Panc1 (cell line): ENCODE measurements at regions not wholly inside any gene's neighbourhood (a gene's known extent, or its start where the extent isn't known, plus 50 kb on each side); places are given as distances from the start of the nearest gene placed in this dataset.

Experiments used
- ATAC-seq: fragments of 200-7000 bp; cut with Tn5 transposase; 2 replicates; pipeline ENCODE4 v1.9.1; 2020; ENCODE audit warnings: mild to moderate bottlenecking, moderate library complexity
- BruUV-seq: library from RNA; stranded (reverse); fragments of 400-500 nt; replicated peaks from 2 replicates; lab custom pipeline; 2021; lab: Mats Ljungman, UMichigan
- CTCF ChIA-PET: fragments of 300-600 bp; sonication (Branson Sonifier 250); formaldehyde crosslinking; loops from one replicate; lab custom pipeline; 2022; ENCODE audit warnings: antibody characterized with exemption; lab: Charles Lee
- POLR2A ChIA-PET: fragments of 300-600 bp; sonication (Branson Sonifier 250); formaldehyde crosslinking; loops from one replicate; lab custom pipeline; 2022; ENCODE audit warnings: antibody characterized with exemption; lab: Charles Lee
- DNase-seq: peaks from one replicate; pipeline ENCODE4 v3.0.0-alpha.2; 2010; ENCODE audit warnings: low read depth, low spot score
- H3K27ac ChIP-seq: 2 replicates; pipeline ENCODE4 v1.5.1; 2011; ENCODE audit warnings: mild to moderate bottlenecking, low read length, inconsistent platforms
- H3K27me3 ChIP-seq: fragments of 200-500 bp; sonication (Bioruptor generic); 2 replicates; pipeline ENCODE4 v1.6.0; 2014; ENCODE audit warnings: low read length, inconsistent platforms; ENCODE audit not compliant: control insufficient read depth, insufficient read depth
- H3K36me3 ChIP-seq: fragments of 200-500 bp; sonication (Bioruptor generic); 2 replicates; pipeline ENCODE4 v1.5.1; 2014; ENCODE audit warnings: inconsistent platforms, mild to moderate bottlenecking, low read length, moderate library complexity; ENCODE audit not compliant: control insufficient read depth, insufficient read depth
- H3K4me1 ChIP-seq: 2 replicates; pipeline ENCODE4 v1.5.1; 2011; ENCODE audit warnings: inconsistent platforms, mild to moderate bottlenecking, low read length, moderate library complexity; ENCODE audit not compliant: control insufficient read depth, insufficient read depth
- H3K4me3 ChIP-seq, 2 experiments: 2 replicates each; pipeline ENCODE4 v1.5.1; 2011 to 2012; ENCODE audit warnings: low read depth in 2 of 2, low read length in 2 of 2, mild to moderate bottlenecking in 2 of 2, inconsistent platforms in 1 of 2, moderate library complexity in 1 of 2
- H3K9me3 ChIP-seq: fragments of 200-500 bp; sonication (Bioruptor generic); 2 replicates; pipeline ENCODE4 v1.5.1; 2014; ENCODE audit warnings: low read depth, mild to moderate bottlenecking, inconsistent platforms, low read length, moderate library complexity; ENCODE audit not compliant: control insufficient read depth, insufficient read depth
- CTCF ChIP-seq: fragments of 450-650 bp; IDR thresholded peaks from 2 replicates; pipeline ENCODE4 v1.5.1; 2017; ENCODE audit warnings: mild to moderate bottlenecking
- POLR2AphosphoS5 ChIP-seq: IDR thresholded peaks from 2 replicates; pipeline ENCODE4 v1.6.1; 2012; ENCODE audit warnings: mild to moderate bottlenecking, low read depth, low read length, moderate library complexity
- SIN3A ChIP-seq: IDR thresholded peaks from 2 replicates; pipeline ENCODE4 v1.6.1; 2012; ENCODE audit warnings: low read depth, mild to moderate bottlenecking, low read length, moderate library complexity, borderline replicate concordance; ENCODE audit not compliant: insufficient read depth
- TCF7L2 ChIP-seq: IDR thresholded peaks from 2 replicates; pipeline ENCODE4 v1.6.1; 2011; ENCODE audit warnings: mild to moderate bottlenecking, low read depth, low read length, inconsistent platforms
- in situ Hi-C: cut with HindIII; loops from 2 replicates; pipeline ENCODE4 v1.10.0; 2016; ENCODE audit warnings: low sequenced_read_pairs, low pct_unique_long_range_greater_than_20kb
- intact Hi-C: fragments of 100-400 bp; cut with micrococcal nuclease; formaldehyde crosslinking; loops from one replicate; pipeline ENCODE4 v1.10.0; 2022; ENCODE audit not compliant: unreplicated experiment
- TF ChIP-seq, protein P1 (sequence below), 2 experiments: IDR thresholded peaks; 2 replicates each; pipeline ENCODE4 v1.6.1; 2011 to 2012; ENCODE audit warnings: low read depth in 2 of 2, control low read depth in 1 of 2, low read length in 1 of 2, mild to moderate bottlenecking in 1 of 2, moderate library complexity in 1 of 2; ENCODE audit not compliant: insufficient read depth in 1 of 2

- BruUV-seq: no TSS peak
- no peak for ATAC-seq
- no peaks in the 10 kb centered on the region for H3K27me3 ChIP-seq
- H3K27ac ChIP-seq: no peak overlapping the region
- no peaks in the 10 kb centered on the region for H3K36me3 ChIP-seq
- no peaks in the 10 kb centered on the region for H3K4me1 ChIP-seq
- TF ChIP-seq SIN3A (no peak), POLR2AphosphoS5 (no peak), TCF7L2 (no peak), CTCF (no peak)
- TF ChIP-seq, protein P1, sequence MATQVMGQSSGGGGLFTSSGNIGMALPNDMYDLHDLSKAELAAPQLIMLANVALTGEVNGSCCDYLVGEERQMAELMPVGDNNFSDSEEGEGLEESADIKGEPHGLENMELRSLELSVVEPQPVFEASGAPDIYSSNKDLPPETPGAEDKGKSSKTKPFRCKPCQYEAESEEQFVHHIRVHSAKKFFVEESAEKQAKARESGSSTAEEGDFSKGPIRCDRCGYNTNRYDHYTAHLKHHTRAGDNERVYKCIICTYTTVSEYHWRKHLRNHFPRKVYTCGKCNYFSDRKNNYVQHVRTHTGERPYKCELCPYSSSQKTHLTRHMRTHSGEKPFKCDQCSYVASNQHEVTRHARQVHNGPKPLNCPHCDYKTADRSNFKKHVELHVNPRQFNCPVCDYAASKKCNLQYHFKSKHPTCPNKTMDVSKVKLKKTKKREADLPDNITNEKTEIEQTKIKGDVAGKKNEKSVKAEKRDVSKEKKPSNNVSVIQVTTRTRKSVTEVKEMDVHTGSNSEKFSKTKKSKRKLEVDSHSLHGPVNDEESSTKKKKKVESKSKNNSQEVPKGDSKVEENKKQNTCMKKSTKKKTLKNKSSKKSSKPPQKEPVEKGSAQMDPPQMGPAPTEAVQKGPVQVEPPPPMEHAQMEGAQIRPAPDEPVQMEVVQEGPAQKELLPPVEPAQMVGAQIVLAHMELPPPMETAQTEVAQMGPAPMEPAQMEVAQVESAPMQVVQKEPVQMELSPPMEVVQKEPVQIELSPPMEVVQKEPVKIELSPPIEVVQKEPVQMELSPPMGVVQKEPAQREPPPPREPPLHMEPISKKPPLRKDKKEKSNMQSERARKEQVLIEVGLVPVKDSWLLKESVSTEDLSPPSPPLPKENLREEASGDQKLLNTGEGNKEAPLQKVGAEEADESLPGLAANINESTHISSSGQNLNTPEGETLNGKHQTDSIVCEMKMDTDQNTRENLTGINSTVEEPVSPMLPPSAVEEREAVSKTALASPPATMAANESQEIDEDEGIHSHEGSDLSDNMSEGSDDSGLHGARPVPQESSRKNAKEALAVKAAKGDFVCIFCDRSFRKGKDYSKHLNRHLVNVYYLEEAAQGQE (IDR thresholded peaks at IDR 0.05; ENCODE audit: insufficient read depth in 1 of 2, low read depth in 2 of 2, low read length in 1 of 2): no peak
- DNase-seq: no peak
- H3K4me3 ChIP-seq: no peak overlapping the region
- H3K9me3 ChIP-seq: no peaks in the 10 kb centered on the region
- ChIA-PET POLR2A (no interaction called here), CTCF (no interaction called here)
- in situ Hi-C loops (no loop called here), intact Hi-C loops (no loop called here)
Measured at GRCh38 chr13:109497917-109498316, 288.5 kb downstream of the IRS2 start.

GRCh38 chr13:109496216-109496615 lies 290.2 kb downstream of the IRS2 start:
- no peak overlapping the region for H3K4me3 ChIP-seq
- CTCF ChIA-PET: no interaction called here
- no peak overlapping the region for H3K27ac ChIP-seq
- H3K36me3 ChIP-seq: no peaks in the 10 kb centered on the region
- intact Hi-C loops: no loop called here
- no peak for TF ChIP-seq POLR2AphosphoS5
- POLR2A ChIA-PET: no interaction called here
- no peaks in the 10 kb centered on the region for H3K4me1 ChIP-seq
- no peak for ATAC-seq
- no peaks in the 10 kb centered on the region for H3K9me3 ChIP-seq
- in situ Hi-C loops: no loop called here
- no peak for DNase-seq
- H3K27me3 ChIP-seq: no peaks in the 10 kb centered on the region
- BruUV-seq: no TSS peak

DNA sequence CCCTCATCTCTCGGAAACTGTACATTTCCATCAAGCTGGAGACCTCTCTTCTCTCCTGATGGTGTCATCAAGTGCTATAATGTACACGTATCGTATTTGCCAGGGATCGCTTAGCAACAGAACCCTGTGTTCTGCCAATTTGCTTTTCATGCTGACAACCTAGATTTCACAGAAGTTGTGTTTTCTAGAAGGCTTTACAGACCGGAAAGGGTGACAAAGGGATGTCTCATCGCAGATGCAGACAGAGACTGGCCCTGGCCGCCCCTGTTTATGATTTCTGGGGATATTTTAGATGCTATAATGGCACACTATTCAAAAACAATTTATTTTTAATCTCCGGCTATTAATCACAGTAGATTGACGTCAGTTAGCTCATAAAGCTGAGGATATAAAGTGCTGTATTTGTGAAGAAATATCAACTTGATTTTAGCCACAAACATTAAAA lies 291.4 kb downstream of the IRS2 start:
- DNase-seq (no peak), ATAC-seq (no peak)
- intact Hi-C loops (no loop called here), in situ Hi-C loops (no loop called here)
- Histone ChIP-seq H3K27ac (no peak overlapping the region), H3K27me3 (no peaks in the 10 kb centered on the region), H3K9me3 (no peaks in the 10 kb centered on the region), H3K36me3 (no peaks in the 10 kb centered on the region), H3K4me3 (no peak overlapping the region), H3K4me1 (no peaks in the 10 kb centered on the region)
- ChIA-PET POLR2A (no interaction called here), CTCF (no interaction called here)
- TF ChIP-seq SIN3A (no peak), TCF7L2 (no peak), CTCF (no peak), POLR2AphosphoS5 (no peak)
- TF ChIP-seq, protein P1 (IDR thresholded peaks at IDR 0.05; ENCODE audit: insufficient read depth in 1 of 2, low read depth in 2 of 2, low read length in 1 of 2): no peak
- no TSS peak for BruUV-seq
